ENCODE measurements at regions not wholly inside any gene's neighbourhood (a gene's known extent, or its start where the extent isn't known, plus 50 kb on each side); places are given as distances from the start of the nearest gene placed in this dataset.

DNA sequence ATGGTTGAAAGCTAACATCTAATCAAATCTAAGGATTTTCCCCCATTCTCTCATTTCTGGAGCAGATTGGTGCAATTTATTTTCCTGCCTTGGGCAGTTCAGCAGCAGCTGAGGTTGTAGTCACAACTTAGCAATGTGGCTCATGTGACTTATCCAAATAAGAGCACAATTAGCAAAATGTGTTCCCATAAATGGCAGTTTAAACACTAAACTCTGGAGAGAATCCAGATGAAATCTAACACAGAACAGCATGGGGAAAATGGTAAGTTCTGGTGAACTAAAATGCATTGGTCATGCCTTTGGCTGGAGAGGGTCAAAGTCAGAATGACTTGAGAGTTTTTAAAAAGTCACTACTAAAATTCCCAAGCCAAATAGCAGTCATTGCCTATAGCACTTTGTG is 422.6 kb upstream of the DIPK2B start:
- Histone ChIP-seq H2AFZ (ENCODE audit: insufficient read depth, low read depth, low read length, poor library complexity, severe bottlenecking) (no peak overlapping the region), H3K4me1 (ENCODE audit: control insufficient read depth in 1 of 2, insufficient read depth in 2 of 2, low read length in 2 of 2) (no peaks in the 10 kb centered on the region), H3K4me3 (replicated peaks in 1 of 3; ENCODE audit: low read depth in 2 of 3, low read length in 3 of 3) (no peak overlapping the region), H3K9me3 (replicated peaks in 1 of 2; ENCODE audit: control insufficient read depth in 1 of 2, insufficient read depth in 1 of 2, low read length in 2 of 2) (peaks cover 0 to under 1% of the 10 kb centered on the region in 2 donors), H3K4me2 (replicated peaks; ENCODE audit: extremely low read depth, low read length, poor library complexity, severe bottlenecking) (no peak overlapping the region), H3K9ac (ENCODE audit: insufficient read depth, low read length, poor library complexity, severe bottlenecking) (no peak overlapping the region), H3K79me2 (ENCODE audit: insufficient read depth, low read length) (no peaks in the 10 kb centered on the region), H3K27me3 (ENCODE audit: control insufficient read depth in 2 of 2, insufficient read depth in 2 of 2, low read length in 2 of 2) (peaks cover 0 to 7% of the 10 kb centered on the region in 2 donors), H3K27ac (ENCODE audit: low read depth in 1 of 2, low read length in 2 of 2) (no peak overlapping the region), H4K20me1 (ENCODE audit: insufficient read depth, low read length) (no peaks in the 10 kb centered on the region), H3K36me3 (replicated peaks in 1 of 2; ENCODE audit: control insufficient read depth in 1 of 2, insufficient read depth in 2 of 2, low read length in 2 of 2) (no peaks in the 10 kb centered on the region)
- DNase-seq: no peak
- H3K4me3 Mint-ChIP-seq: no peak overlapping the region
- intact Hi-C loops (cut with micrococcal nuclease): no loop called here
- peaks cover 4% of the 10 kb centered on the region for H3K4me1 Mint-ChIP-seq
- peaks cover 0 to 16% (median 2%) of the 10 kb centered on the region in 3 donors for H3K27me3 Mint-ChIP-seq (ENCODE audit: low read depth in 3 of 3)
- TF ChIP-seq, protein P1, sequence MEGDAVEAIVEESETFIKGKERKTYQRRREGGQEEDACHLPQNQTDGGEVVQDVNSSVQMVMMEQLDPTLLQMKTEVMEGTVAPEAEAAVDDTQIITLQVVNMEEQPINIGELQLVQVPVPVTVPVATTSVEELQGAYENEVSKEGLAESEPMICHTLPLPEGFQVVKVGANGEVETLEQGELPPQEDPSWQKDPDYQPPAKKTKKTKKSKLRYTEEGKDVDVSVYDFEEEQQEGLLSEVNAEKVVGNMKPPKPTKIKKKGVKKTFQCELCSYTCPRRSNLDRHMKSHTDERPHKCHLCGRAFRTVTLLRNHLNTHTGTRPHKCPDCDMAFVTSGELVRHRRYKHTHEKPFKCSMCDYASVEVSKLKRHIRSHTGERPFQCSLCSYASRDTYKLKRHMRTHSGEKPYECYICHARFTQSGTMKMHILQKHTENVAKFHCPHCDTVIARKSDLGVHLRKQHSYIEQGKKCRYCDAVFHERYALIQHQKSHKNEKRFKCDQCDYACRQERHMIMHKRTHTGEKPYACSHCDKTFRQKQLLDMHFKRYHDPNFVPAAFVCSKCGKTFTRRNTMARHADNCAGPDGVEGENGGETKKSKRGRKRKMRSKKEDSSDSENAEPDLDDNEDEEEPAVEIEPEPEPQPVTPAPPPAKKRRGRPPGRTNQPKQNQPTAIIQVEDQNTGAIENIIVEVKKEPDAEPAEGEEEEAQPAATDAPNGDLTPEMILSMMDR (IDR thresholded peaks at IDR 0.05): no peak
- H3K27ac Mint-ChIP-seq: no peak overlapping the region
- H3K36me3 Mint-ChIP-seq: no peaks in the 10 kb centered on the region
- peaks cover 0 to 9% (median 4%) of the 10 kb centered on the region in 7 donors for H3K9me3 Mint-ChIP-seq

DNA sequence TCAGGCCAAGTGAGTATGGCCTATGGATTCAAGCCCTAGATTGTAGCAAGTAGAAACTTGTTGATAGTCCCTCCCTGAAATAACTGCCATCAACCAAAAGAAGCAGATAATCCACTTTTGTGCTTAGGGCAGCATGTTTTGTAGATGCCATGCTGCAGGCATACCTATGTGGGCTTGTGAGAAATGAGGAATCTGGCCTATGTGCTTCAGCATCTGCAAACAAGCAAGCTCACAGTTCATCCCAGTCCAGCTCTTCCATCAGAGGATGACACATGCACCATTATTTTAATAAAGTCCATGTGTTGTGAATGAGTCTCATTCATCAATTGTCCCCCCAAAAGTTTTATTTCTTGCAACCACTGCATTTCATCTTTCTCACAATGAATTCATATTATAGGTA is 421.9 kb upstream of the DIPK2B start:
- Histone ChIP-seq H3K4me1 (ENCODE audit: control insufficient read depth in 1 of 2, insufficient read depth in 2 of 2, low read length in 2 of 2) (no peaks in the 10 kb centered on the region), H3K9me3 (replicated peaks in 1 of 2; ENCODE audit: control insufficient read depth in 1 of 2, insufficient read depth in 1 of 2, low read length in 2 of 2) (peaks cover 0 to 8% of the 10 kb centered on the region in 2 donors), H3K4me3 (replicated peaks in 1 of 3; ENCODE audit: low read depth in 2 of 3, low read length in 3 of 3) (no peak overlapping the region), H3K27ac (ENCODE audit: low read depth in 1 of 2, low read length in 2 of 2) (no peak overlapping the region), H3K9ac (ENCODE audit: insufficient read depth, low read length, poor library complexity, severe bottlenecking) (no peak overlapping the region), H3K36me3 (replicated peaks in 1 of 2; ENCODE audit: control insufficient read depth in 1 of 2, insufficient read depth in 2 of 2, low read length in 2 of 2) (no peaks in the 10 kb centered on the region), H2AFZ (ENCODE audit: insufficient read depth, low read depth, low read length, poor library complexity, severe bottlenecking) (no peak overlapping the region), H3K4me2 (replicated peaks; ENCODE audit: extremely low read depth, low read length, poor library complexity, severe bottlenecking) (no peak overlapping the region), H3K27me3 (ENCODE audit: control insufficient read depth in 2 of 2, insufficient read depth in 2 of 2, low read length in 2 of 2) (peaks cover 0 to 11% of the 10 kb centered on the region in 2 donors), H3K79me2 (ENCODE audit: insufficient read depth, low read length) (no peaks in the 10 kb centered on the region), H4K20me1 (ENCODE audit: insufficient read depth, low read length) (no peaks in the 10 kb centered on the region)
- intact Hi-C loops (cut with micrococcal nuclease): no loop called here
- Mint-ChIP-seq H3K9me3 (peaks cover 2 to 13% (median 6%) of the 10 kb centered on the region in 7 donors), H3K4me1 (peaks cover 4% of the 10 kb centered on the region), H3K4me3 (no peak overlapping the region), H3K27ac (no peak overlapping the region), H3K27me3 (ENCODE audit: low read depth in 3 of 3) (peaks cover 0 to 16% (median 2%) of the 10 kb centered on the region in 3 donors), H3K36me3 (no peaks in the 10 kb centered on the region)
- no peak for DNase-seq
- TF ChIP-seq, protein P1 (IDR thresholded peaks at IDR 0.05): no peak
